ENCODE measurements at regions not wholly inside any gene's neighbourhood (a gene's known extent, or its start where the extent isn't known, plus 50 kb on each side); places are given as distances from the start of the nearest gene placed in this dataset.
"Not testable (repeated sequence)": the region's sequence is repeated elsewhere in the genome, so short reads cannot be mapped to it uniquely, and the experiment has no call there.

GRCh38 chr2:103176294-103176915 lies 414.6 kb downstream of the TMEM182 start:
- TF ChIP-seq, protein P1, sequence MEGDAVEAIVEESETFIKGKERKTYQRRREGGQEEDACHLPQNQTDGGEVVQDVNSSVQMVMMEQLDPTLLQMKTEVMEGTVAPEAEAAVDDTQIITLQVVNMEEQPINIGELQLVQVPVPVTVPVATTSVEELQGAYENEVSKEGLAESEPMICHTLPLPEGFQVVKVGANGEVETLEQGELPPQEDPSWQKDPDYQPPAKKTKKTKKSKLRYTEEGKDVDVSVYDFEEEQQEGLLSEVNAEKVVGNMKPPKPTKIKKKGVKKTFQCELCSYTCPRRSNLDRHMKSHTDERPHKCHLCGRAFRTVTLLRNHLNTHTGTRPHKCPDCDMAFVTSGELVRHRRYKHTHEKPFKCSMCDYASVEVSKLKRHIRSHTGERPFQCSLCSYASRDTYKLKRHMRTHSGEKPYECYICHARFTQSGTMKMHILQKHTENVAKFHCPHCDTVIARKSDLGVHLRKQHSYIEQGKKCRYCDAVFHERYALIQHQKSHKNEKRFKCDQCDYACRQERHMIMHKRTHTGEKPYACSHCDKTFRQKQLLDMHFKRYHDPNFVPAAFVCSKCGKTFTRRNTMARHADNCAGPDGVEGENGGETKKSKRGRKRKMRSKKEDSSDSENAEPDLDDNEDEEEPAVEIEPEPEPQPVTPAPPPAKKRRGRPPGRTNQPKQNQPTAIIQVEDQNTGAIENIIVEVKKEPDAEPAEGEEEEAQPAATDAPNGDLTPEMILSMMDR (IDR thresholded peaks at IDR 0.05; ENCODE audit: low read depth, low read length, missing control alignments), result no peak

DNA sequence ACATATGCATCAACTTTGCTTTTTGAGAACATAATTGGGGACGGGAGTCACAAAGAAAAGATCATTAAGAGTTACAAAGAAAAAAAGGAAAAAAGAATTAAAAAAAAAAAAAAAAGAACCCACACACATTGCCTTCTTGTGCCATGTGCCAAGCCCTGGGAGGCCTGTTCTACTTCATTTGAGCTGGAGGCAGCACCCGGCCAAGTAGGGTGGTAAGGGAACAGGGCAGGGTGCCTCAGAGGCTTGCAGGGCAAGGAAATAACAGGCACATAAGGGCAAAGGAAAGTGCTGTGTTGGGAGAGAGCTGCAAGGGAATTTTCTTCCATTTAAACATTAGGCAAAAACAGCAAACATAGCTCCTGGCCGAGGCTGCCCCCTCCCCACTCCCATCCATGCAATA lies 418.0 kb downstream of the TMEM182 start:
- TF ChIP-seq, protein P1 (IDR thresholded peaks at IDR 0.05; ENCODE audit: low read depth, low read length, missing control alignments), result no peak
- H3K4me3 ChIP-seq (ENCODE audit: low read depth, low read length), result no peak overlapping the region
- no peak for DNase-seq (ENCODE audit: low read depth)
- in situ Hi-C loops (cut with HindIII; ENCODE audit: low sequenced_read_pairs), result no loop called here

More at GRCh38 chr2:103176294-103176915, 414.6 kb downstream of the TMEM182 start:
- no peak for DNase-seq (ENCODE audit: low read depth)
- no peak overlapping the region for H3K4me3 ChIP-seq (ENCODE audit: low read depth, low read length)
- in situ Hi-C loops (cut with HindIII; ENCODE audit: low sequenced_read_pairs), result no loop called here

DNA sequence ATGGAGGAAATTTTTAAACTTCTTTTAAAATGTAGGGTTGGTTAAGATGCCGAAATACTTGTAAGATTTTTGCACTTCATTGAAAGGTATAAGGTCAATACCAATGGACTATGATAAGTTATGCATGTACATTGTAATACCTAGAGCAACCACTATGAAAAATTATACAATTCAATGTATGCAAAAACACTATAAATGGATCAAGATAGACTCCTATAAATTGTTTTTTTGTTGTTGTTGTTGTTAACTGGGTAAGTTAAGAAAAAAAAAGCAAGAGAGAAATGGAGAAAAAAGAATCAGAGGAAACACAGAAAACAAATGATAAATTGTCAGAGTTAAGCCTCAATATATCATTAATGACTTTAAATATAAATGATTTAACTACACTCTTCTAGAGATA lies 421.2 kb downstream of the TMEM182 start:
- in situ Hi-C loops (cut with HindIII; ENCODE audit: low sequenced_read_pairs), result no loop called here

GRCh38 chr2:103196802-103197201 lies 435.0 kb downstream of the TMEM182 start:
- in situ Hi-C loops (cut with HindIII; ENCODE audit: low sequenced_read_pairs), result no loop called here
- TF ChIP-seq, protein P1 (IDR thresholded peaks at IDR 0.05; ENCODE audit: low read depth, low read length, missing control alignments), result no peak
- DNase-seq (ENCODE audit: low read depth), result no peak
- H3K4me3 ChIP-seq (ENCODE audit: low read depth, low read length), result no peak overlapping the region

More for the DNA sequence above, 421.2 kb downstream of the TMEM182 start:
- TF ChIP-seq, protein P1 (IDR thresholded peaks at IDR 0.05; ENCODE audit: low read depth, low read length, missing control alignments), result no peak
- H3K4me3 ChIP-seq (ENCODE audit: low read depth, low read length), result no peak overlapping the region
- DNase-seq (ENCODE audit: low read depth), result no peak

GRCh38 chr2:103200774-103201173 lies 438.9 kb downstream of the TMEM182 start:
- H3K4me3 ChIP-seq (ENCODE audit: low read depth, low read length); in situ Hi-C loops (cut with HindIII; ENCODE audit: low sequenced_read_pairs); DNase-seq (ENCODE audit: low read depth): not testable (repeated sequence)

GRCh38 chr2:103208916-103209315 lies 447.1 kb downstream of the TMEM182 start:
- TF ChIP-seq, protein P1 (IDR thresholded peaks at IDR 0.05; ENCODE audit: low read depth, low read length, missing control alignments), result no peak
- DNase-seq (ENCODE audit: low read depth), result no peak
- in situ Hi-C loops (cut with HindIII; ENCODE audit: low sequenced_read_pairs), result no loop called here
- H3K4me3 ChIP-seq (ENCODE audit: low read depth, low read length), result no peak overlapping the region

DNA sequence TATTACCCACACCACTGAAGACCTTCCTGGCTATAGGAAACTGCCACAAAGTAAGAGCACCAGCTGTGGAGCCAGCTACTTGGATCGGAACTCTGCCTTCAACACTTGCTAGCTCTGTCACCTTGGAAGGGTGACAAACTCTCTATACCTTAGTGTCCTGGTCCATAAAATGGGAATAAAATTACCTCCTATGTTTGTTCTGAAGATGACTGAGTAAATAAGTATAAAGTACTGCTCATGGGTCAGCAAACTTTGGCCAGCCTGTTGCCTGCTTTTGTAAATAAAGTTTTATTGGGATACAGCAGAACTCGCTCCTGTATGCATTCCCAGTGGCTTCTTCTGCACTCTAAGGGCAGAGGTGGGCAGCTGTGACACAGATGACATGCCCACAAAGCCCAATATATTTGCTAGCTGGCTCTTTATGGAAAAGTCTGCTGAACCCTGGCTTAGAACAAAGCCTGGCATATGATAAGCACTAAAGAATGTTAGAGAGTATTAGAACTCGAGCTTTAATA lies 451.3 kb downstream of the TMEM182 start:
- H3K4me3 ChIP-seq (ENCODE audit: low read depth, low read length), result no peak overlapping the region
- no peak for DNase-seq (ENCODE audit: low read depth)
- in situ Hi-C loops (cut with HindIII; ENCODE audit: low sequenced_read_pairs), result no loop called here
- TF ChIP-seq, protein P1 (IDR thresholded peaks at IDR 0.05; ENCODE audit: low read depth, low read length, missing control alignments), result no peak
